ENCODE measurements at regions not wholly inside any gene's neighbourhood (a gene's known extent, or its start where the extent isn't known, plus 50 kb on each side); places are given as distances from the start of the nearest gene placed in this dataset.

DNA sequence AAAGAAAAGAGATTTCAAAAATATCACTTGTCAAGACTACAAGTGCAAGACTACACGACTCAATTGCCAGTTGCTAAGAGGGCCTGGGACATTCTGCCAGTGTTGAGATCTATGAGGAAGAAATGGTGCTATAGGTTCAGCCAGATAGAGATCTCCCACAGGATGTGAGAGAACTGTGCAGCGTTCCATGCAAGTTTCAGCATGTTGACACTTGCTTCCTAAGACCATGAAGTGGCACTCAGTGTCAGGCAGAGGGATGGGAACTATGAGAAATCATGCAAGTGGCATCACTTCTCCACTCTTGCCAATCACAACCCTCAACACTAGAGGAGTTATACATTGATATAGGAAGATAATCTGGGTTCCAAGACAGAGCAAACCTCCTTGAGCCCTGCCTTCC lies 210.3 kb downstream of the CHRM2 start:
- Histone ChIP-seq H3K9me3 (no peaks in the 10 kb centered on the region), H3K4me3 (replicated peaks in 1 of 3) (no peak overlapping the region), H3K27me3 (no peaks in the 10 kb centered on the region), H3K4me1 (no peaks in the 10 kb centered on the region), H3K36me3 (no peaks in the 10 kb centered on the region), H3K27ac (no peak overlapping the region)
- DNase-seq, result no peak
- WGBS, 2 donors, result 70 to 75% methylated on average over 2 of the region's 2 CpGs
- intact Hi-C loops (cut with DNase I), result no loop called here
- TF ChIP-seq CTCF (IDR thresholded peaks at IDR 0.05), result no peak
- TF ChIP-seq POLR2A (IDR thresholded peaks at IDR 0.05), result no peak

- intact Hi-C loops (cut with DNase I), result no loop called here
- Histone ChIP-seq H3K4me1 (no peaks in the 10 kb centered on the region), H3K27ac (no peak overlapping the region)
These were observed 206.1 kb downstream of the CHRM2 start for GRCh38 chr7:137074391-137075030.

GRCh38 chr7:137073571-137074325 lies 205.3 kb downstream of the CHRM2 start:
- Histone ChIP-seq H3K9me3 (no peaks in the 10 kb centered on the region), H3K4me3 (replicated peaks in 1 of 3) (no peak overlapping the region), H3K4me1 (no peaks in the 10 kb centered on the region), H3K36me3 (no peaks in the 10 kb centered on the region), H3K27me3 (no peaks in the 10 kb centered on the region), H3K27ac (no peak overlapping the region)
- intact Hi-C loops (cut with DNase I), result no loop called here
- TF ChIP-seq CTCF (IDR thresholded peaks at IDR 0.05) (no peak), POLR2A (IDR thresholded peaks at IDR 0.05) (no peak)
- 93 to 97% methylated on average over 3 of the region's 3 CpGs for WGBS, 2 donors
- DNase-seq, result no peak

More at GRCh38 chr7:137074391-137075030, 206.1 kb downstream of the CHRM2 start:
- no peak for TF ChIP-seq POLR2A (IDR thresholded peaks at IDR 0.05)
- TF ChIP-seq CTCF (IDR thresholded peaks at IDR 0.05), result no peak
- no peaks in the 10 kb centered on the region for H3K36me3 ChIP-seq
- H3K27me3 ChIP-seq, result no peaks in the 10 kb centered on the region
- H3K9me3 ChIP-seq, result no peaks in the 10 kb centered on the region
- WGBS, 2 donors, result 88 to 95% methylated on average over 2 of the region's 2 CpGs
- no peak for DNase-seq
- no peak overlapping the region for H3K4me3 ChIP-seq (replicated peaks in 1 of 3)
